C4-2B (cell line): ENCODE measurements at regions not wholly inside any gene's neighbourhood (a gene's known extent, or its start where the extent isn't known, plus 50 kb on each side); places are given as distances from the start of the nearest gene placed in this dataset.

Experiments used
- CTCF ChIP-seq: fragments of 450-650 bp; conservative IDR thresholded peaks from 2 replicates; pipeline ENCODE4 v1.5.1; 2017; ENCODE audit warnings: mild to moderate bottlenecking
- ZFX ChIP-seq: fragments of 450-650 bp; IDR thresholded peaks from 2 replicates; pipeline ENCODE4 v1.6.1; 2017

GRCh38 chrX:121128925-121129877 is 81.8 kb downstream of the GLUD2 start:
- no peak for TF ChIP-seq CTCF
- no peak for TF ChIP-seq ZFX
